ENCODE measurements at regions not wholly inside any gene's neighbourhood (a gene's known extent, or its start where the extent isn't known, plus 50 kb on each side); places are given as distances from the start of the nearest gene placed in this dataset.

GRCh38 chr6:22774129-22774528 lies 204.8 kb downstream of the HDGFL1 start:
- no peak for TF ChIP-seq CTCF (IDR thresholded peaks at IDR 0.05)
- TF ChIP-seq POLR2A (IDR thresholded peaks at IDR 0.05) = no peak

Data from thyroid gland (tissue), 4 donors.